GM19463 (cell line): ENCODE measurements at regions not wholly inside any gene's neighbourhood (a gene's known extent, or its start where the extent isn't known, plus 50 kb on each side); places are given as distances from the start of the nearest gene placed in this dataset.
"Not testable (repeated sequence)": the region's sequence is repeated elsewhere in the genome, so short reads cannot be mapped to it uniquely, and the experiment has no call there.

Source experiments
- ATAC-seq: cut with Tn5 transposase; IDR thresholded peaks from one replicate; pipeline ENCODE4 v1.9.1; 2021; ENCODE audit warnings: mild to moderate bottlenecking, moderate library complexity; ENCODE audit not compliant: unreplicated experiment

GRCh38 chr2:156254637-156255067 lies 77.9 kb downstream of the NR4A2 start:
- not testable (repeated sequence) for ATAC-seq

GRCh38 chr2:156253765-156254164 lies 78.8 kb downstream of the NR4A2 start:
- ATAC-seq = no peak

GRCh38 chr2:156242874-156243273 lies 89.6 kb downstream of the NR4A2 start:
- ATAC-seq = no peak

- ATAC-seq = no peak
Observed at GRCh38 chr2:156237558-156237957, 95.0 kb downstream of the NR4A2 start.

- no peak for ATAC-seq
Observed at GRCh38 chr2:156229724-156230362, 102.7 kb downstream of the NR4A2 start.

GRCh38 chr2:156223328-156223727 lies 109.2 kb downstream of the NR4A2 start:
- ATAC-seq = not testable (repeated sequence)

GRCh38 chr2:156221703-156222102 lies 110.8 kb downstream of the NR4A2 start:
- ATAC-seq = no peak

GRCh38 chr2:156219491-156220100 lies 112.9 kb downstream of the NR4A2 start:
- ATAC-seq = no peak

- ATAC-seq = no peak
Observed at GRCh38 chr2:156215656-156216055, 116.9 kb downstream of the NR4A2 start.

- ATAC-seq = no peak
Observed at GRCh38 chr2:156211318-156211717, 121.2 kb downstream of the NR4A2 start.

GRCh38 chr2:156206355-156206754 lies 126.2 kb downstream of the NR4A2 start:
- ATAC-seq = no peak

- ATAC-seq = no peak
Observed at GRCh38 chr2:156199588-156199987, 132.9 kb downstream of the NR4A2 start.

- no peak for ATAC-seq
Observed at GRCh38 chr2:156196031-156196430, 136.5 kb downstream of the NR4A2 start.

GRCh38 chr2:156192468-156192867 lies 140.1 kb downstream of the NR4A2 start:
- ATAC-seq = no peak

- no peak for ATAC-seq
Observed at GRCh38 chr2:156191527-156191926, 141.0 kb downstream of the NR4A2 start.

- no peak for ATAC-seq
Observed at GRCh38 chr2:156190517-156190916, 142.0 kb downstream of the NR4A2 start.

GRCh38 chr2:156189584-156189983 lies 142.9 kb downstream of the NR4A2 start:
- no peak for ATAC-seq

GRCh38 chr2:156189143-156189542 lies 143.4 kb downstream of the NR4A2 start:
- ATAC-seq = no peak

- no peak for ATAC-seq
Observed at GRCh38 chr2:156182132-156182531, 150.4 kb downstream of the NR4A2 start.

- no peak for ATAC-seq
Observed at GRCh38 chr2:156181208-156181607, 151.3 kb downstream of the NR4A2 start.

- no peak for ATAC-seq
Observed at GRCh38 chr2:156177654-156178053, 154.9 kb downstream of the NR4A2 start.

GRCh38 chr2:156175946-156176345 lies 156.6 kb downstream of the NR4A2 start:
- no peak for ATAC-seq

GRCh38 chr2:156170929-156171328 lies 161.6 kb downstream of the NR4A2 start:
- ATAC-seq = no peak
